B cell (primary cell): ENCODE measurements at regions not wholly inside any gene's neighbourhood (a gene's known extent, or its start where the extent isn't known, plus 50 kb on each side); places are given as distances from the start of the nearest gene placed in this dataset.

ENCODE experiments used
- ATAC-seq: fragments of 200-7000 bp; cut with Tn5 transposase; one replicate; pipeline ENCODE4 v1.10.0; 2021; ENCODE audit warnings: low read depth, mild to moderate bottlenecking, moderate number of reproducible peaks, moderate library complexity
- CTCF ChIA-PET: fragments of 350-600 bp; sonication (Branson Sonifier 250); formaldehyde crosslinking; loops from one replicate; lab custom pipeline; 2021; ENCODE audit warnings: antibody characterized with exemption, inconsistent platforms; lab: Charles Lee
- POLR2A ChIA-PET: fragments of 350-600 bp; sonication (Branson Sonifier 250); formaldehyde crosslinking; loops from one replicate; lab custom pipeline; 2021; ENCODE audit warnings: antibody characterized with exemption; lab: Charles Lee
- DNase-seq: peaks from one replicate; pipeline ENCODE4 v3.0.0; 2013
- H2AFZ ChIP-seq: 2 replicates; pipeline ENCODE4 v1.6.1; 2012; ENCODE audit warnings: mild to moderate bottlenecking, low read depth, low read length; ENCODE audit not compliant: insufficient read depth, poor library complexity, severe bottlenecking
- H3K27ac ChIP-seq, 2 donors: 1 replicate in 1 of 2; 2 replicates in 1 of 2; pipeline ENCODE4 v1.5.1; 2012 to 2013; ENCODE audit warnings: low read length in 2 of 2, mild to moderate bottlenecking in 2 of 2, moderate library complexity in 1 of 2
- H3K27me3 ChIP-seq, 4 experiments: fragments of 200-600 bp in 1 of 4; sonication (generic) in 1 of 4; replicated peaks in 1 of 4; 1 replicate in 2 of 4; 2 replicates in 2 of 4; pipeline versions ENCODE4 v1.6.1 to v1.7.0; 2013 to 2016; ENCODE audit warnings: low read length in 3 of 4, mild to moderate bottlenecking in 2 of 4, mixed read lengths in 1 of 4, moderate library complexity in 1 of 4; ENCODE audit not compliant: insufficient read depth in 4 of 4, control insufficient read depth in 3 of 4; ENCODE audit errors: control extremely low read depth in 1 of 4
- H3K36me3 ChIP-seq, 2 experiments: replicated peaks in 1 of 2; 1 replicate in 1 of 2; 2 replicates in 1 of 2; pipeline versions ENCODE4 v1.6.1 to v1.7.1; 2013; ENCODE audit warnings: low read length in 1 of 2; ENCODE audit not compliant: insufficient read depth in 2 of 2, control insufficient read depth in 1 of 2; ENCODE audit errors: control extremely low read depth in 1 of 2, extremely low read depth in 1 of 2
- H3K4me1 ChIP-seq, 2 donors: fragments of 200-600 bp in 1 of 2; sonication (generic) in 1 of 2; 1 replicate in 1 of 2; 2 replicates in 1 of 2; pipeline versions ENCODE4 v1.5.1 to v1.6.1; 2013 to 2017; ENCODE audit warnings: low read length in 2 of 2; ENCODE audit not compliant: control insufficient read depth in 2 of 2, insufficient read depth in 2 of 2
- H3K4me2 ChIP-seq: replicated peaks from 2 replicates; pipeline ENCODE3; 2012; ENCODE audit warnings: mild to moderate bottlenecking, low read depth, low read length; ENCODE audit not compliant: poor library complexity, severe bottlenecking
- H3K4me3 ChIP-seq, 5 experiments: fragments of 200-600 bp in 1 of 5; sonication (generic) in 1 of 5; 1 replicate in 3 of 5; 2 replicates in 2 of 5; pipeline versions ENCODE4 v1.5.1 to v1.7.0; 2011 to 2016; ENCODE audit warnings: low read length in 4 of 5, mild to moderate bottlenecking in 4 of 5, low read depth in 2 of 5, control low read depth in 1 of 5, moderate library complexity in 1 of 5; ENCODE audit not compliant: insufficient read depth in 1 of 5; ENCODE audit errors: control extremely low read depth in 1 of 5, extremely low read depth in 1 of 5
- H3K79me2 ChIP-seq: fragments of 200-600 bp; sonication (generic); one replicate; pipeline ENCODE4 v1.6.0; 2016; ENCODE audit warnings: low read length; ENCODE audit not compliant: control insufficient read depth, insufficient read depth
- H3K9ac ChIP-seq: fragments of 200-600 bp; sonication (generic); 2 replicates; pipeline ENCODE4 v1.6.1; 2017; ENCODE audit warnings: mild to moderate bottlenecking, low read length, moderate library complexity
- H3K9me3 ChIP-seq, 3 donors: one replicate each; pipeline versions ENCODE4 v1.6.1 to v1.7.1; 2013; ENCODE audit warnings: low read length in 2 of 3; ENCODE audit not compliant: control insufficient read depth in 2 of 3, insufficient read depth in 1 of 3; ENCODE audit errors: control extremely low read depth in 1 of 3
- H4K20me1 ChIP-seq: 2 replicates; pipeline ENCODE4 v1.6.0; 2012; ENCODE audit warnings: mild to moderate bottlenecking, low read length; ENCODE audit not compliant: insufficient read depth, control insufficient read depth, poor library complexity, severe bottlenecking
- H3K27ac Mint-ChIP-seq: one replicate; pipeline ENCODE4 v1.8.0; 2021; ENCODE audit warnings: mixed read lengths
- H3K27me3 Mint-ChIP-seq: one replicate; pipeline ENCODE4 v1.8.0; 2021; ENCODE audit warnings: mixed read lengths
- H3K4me1 Mint-ChIP-seq: one replicate; pipeline ENCODE4 v1.8.0; 2021; ENCODE audit warnings: mixed read lengths
- H3K4me3 Mint-ChIP-seq: one replicate; pipeline ENCODE4 v1.8.0; 2021; ENCODE audit warnings: mixed read lengths
- H3K9me3 Mint-ChIP-seq: one replicate; pipeline ENCODE4 v1.8.0; 2022; ENCODE audit warnings: mixed read lengths; ENCODE audit not compliant: insufficient read depth
- CTCF ChIP-seq: fragments of 200-600 bp; IDR thresholded peaks from one replicate; pipeline ENCODE4 v1.8.0; 2022; ENCODE audit warnings: antibody characterized with exemption, mild to moderate bottlenecking
- EZH2 ChIP-seq: IDR thresholded peaks from 2 replicates; pipeline ENCODE4 v1.6.1; 2012; ENCODE audit warnings: borderline replicate concordance, low read depth, mild to moderate bottlenecking, moderate library complexity, low read length; ENCODE audit not compliant: insufficient read depth, poor library complexity, severe bottlenecking
- WGBS: methylation state at CpG from one replicate; pipeline ENCODE4 v1.1.5; 2013; ENCODE audit warnings: missing lambda C conversion rate; ENCODE audit not compliant: insufficient coverage; 5-methylcytosine and 5-hydroxymethylcytosine counted together
- intact Hi-C: fragments of 100-400 bp; cut with micrococcal nuclease; formaldehyde crosslinking; loops from one replicate; pipeline ENCODE4 v1.10.0; 2022

- intact Hi-C loops, result no loop called here
- Histone ChIP-seq H3K4me3 (no peak overlapping the region), H4K20me1 (no peaks in the 10 kb centered on the region), H2AFZ (no peak overlapping the region), H3K4me1 (no peaks in the 10 kb centered on the region), H3K36me3 (no peaks in the 10 kb centered on the region), H3K4me2 (no peak overlapping the region), H3K79me2 (no peaks in the 10 kb centered on the region), H3K27me3 (no peaks in the 10 kb centered on the region), H3K9me3 (no peaks in the 10 kb centered on the region), H3K27ac (no peak overlapping the region), H3K9ac (no peak overlapping the region)
- no peak overlapping the region for H3K27ac Mint-ChIP-seq
- ChIA-PET POLR2A (no interaction called here), CTCF (no interaction called here)
- no peak for ATAC-seq
- 25% methylated on average over 1 of the region's 4 CpGs for WGBS
- DNase-seq, result peak; percentile 4
- no peaks in the 10 kb centered on the region for H3K9me3 Mint-ChIP-seq
- no peak overlapping the region for H3K4me3 Mint-ChIP-seq
- H3K4me1 Mint-ChIP-seq, result no peaks in the 10 kb centered on the region
- TF ChIP-seq EZH2 (no peak), CTCF (peak; percentile 6)
- H3K27me3 Mint-ChIP-seq, result peaks cover 4% of the 10 kb centered on the region
Observed at GRCh38 chr10:84076540-84077195, 62.6 kb upstream of the GHITM start.

GRCh38 chr10:84077768-84078167 lies 61.5 kb upstream of the GHITM start:
- H3K9ac ChIP-seq, result no peak overlapping the region
- CTCF ChIA-PET, result no interaction called here
- Mint-ChIP-seq H3K9me3 (no peaks in the 10 kb centered on the region), H3K27ac (no peak overlapping the region), H3K4me1 (no peaks in the 10 kb centered on the region), H3K4me3 (no peak overlapping the region), H3K27me3 (peaks cover 12% of the 10 kb centered on the region)
- no peak for TF ChIP-seq CTCF
- no peak for TF ChIP-seq EZH2
- no peak overlapping the region for H3K4me2 ChIP-seq
- no peaks in the 10 kb centered on the region for H4K20me1 ChIP-seq
- no peaks in the 10 kb centered on the region for H3K9me3 ChIP-seq
- H3K4me3 ChIP-seq, result no peak overlapping the region
- intact Hi-C loops, result no loop called here
- H3K4me1 ChIP-seq, result no peaks in the 10 kb centered on the region
- H2AFZ ChIP-seq, result no peak overlapping the region
- H3K79me2 ChIP-seq, result no peaks in the 10 kb centered on the region
- DNase-seq (no peak), ATAC-seq (no peak)
- H3K27me3 ChIP-seq, result no peaks in the 10 kb centered on the region
- H3K27ac ChIP-seq, result no peak overlapping the region
- no peaks in the 10 kb centered on the region for H3K36me3 ChIP-seq
- POLR2A ChIA-PET, result no interaction called here
- WGBS, result no CpG with 5 or more reads among the region's 2 CpGs
